GM12878 (cell line): ENCODE measurements at regions not wholly inside any gene's neighbourhood (a gene's known extent, or its start where the extent isn't known, plus 50 kb on each side); places are given as distances from the start of the nearest gene placed in this dataset.

Experiments used
- ATAC-seq: fragments of 200-7000 bp; cut with Tn5 transposase; 3 replicates; pipeline ENCODE4 v1.9.1; 2020; ENCODE audit warnings: mild to moderate bottlenecking, moderate library complexity
- BruUV-seq: library from RNA; stranded (reverse); fragments of 400-500 nt; replicated peaks from 2 replicates; lab custom pipeline; 2021; lab: Mats Ljungman, UMichigan
- CTCF ChIA-PET: fragments of 300-600 bp; sonication (Branson Sonifier 250); formaldehyde crosslinking; extraction: SDS; loops from one replicate; lab custom pipeline; 2021; ENCODE audit warnings: inconsistent platforms; lab: Yijun Ruan, JAX
- POLR2A ChIA-PET: fragments of 350-600 bp; formaldehyde crosslinking; extraction: SDS; loops from one replicate; lab custom pipeline; 2021; ENCODE audit warnings: inconsistent platforms; lab: Charles Lee
- RAD21 ChIA-PET: fragments of 300-600 bp; sonication (Branson Sonifier 250); formaldehyde crosslinking; loops from one replicate; lab custom pipeline; 2023; ENCODE audit warnings: antibody characterized with exemption; ENCODE audit not compliant: unreplicated experiment; lab: Charles Lee
- SMC1A ChIA-PET: fragments of 300-600 bp; sonication (Branson Sonifier 250); formaldehyde crosslinking; loops from one replicate; lab custom pipeline; 2023; ENCODE audit not compliant: unreplicated experiment, uncharacterized antibody; lab: Charles Lee
- DNase-seq: peaks from one replicate; pipeline ENCODE4 v3.0.0-alpha.2; 2011; ENCODE audit warnings: low read depth, low spot score
- FAIRE-seq: peaks from 3 replicates; lab custom pipeline; 2011; peaks lifted over from hg19 to GRCh38; lab: Jason Lieb, UNC
- H2AFZ ChIP-seq: 2 replicates; pipeline ENCODE4 v1.6.0; 2011; ENCODE audit warnings: low read depth, low read length, control low read depth; ENCODE audit not compliant: control insufficient read depth
- H3K27ac ChIP-seq: 2 replicates; pipeline ENCODE4 v1.5.1; 2011; ENCODE audit warnings: control low read depth; ENCODE audit not compliant: control insufficient read depth, insufficient read depth
- H3K27me3 ChIP-seq, 2 experiments: replicated peaks in 1 of 2; 2 replicates each; pipeline versions ENCODE4 v1.6.0 to v1.6.1; 2011; ENCODE audit warnings: low read length in 1 of 2; ENCODE audit not compliant: control insufficient read depth in 2 of 2, insufficient read depth in 2 of 2
- H3K36me3 ChIP-seq, 2 experiments: 2 replicates each; pipeline ENCODE4 v1.5.1; 2011; ENCODE audit warnings: low read length in 1 of 2; ENCODE audit not compliant: control insufficient read depth in 2 of 2, insufficient read depth in 2 of 2
- H3K4me1 ChIP-seq: 2 replicates; pipeline ENCODE4 v1.6.1; 2011; ENCODE audit warnings: mild to moderate bottlenecking, low read length, moderate library complexity, mixed read lengths; ENCODE audit not compliant: control insufficient read depth, insufficient read depth
- H3K4me2 ChIP-seq: 2 replicates; pipeline ENCODE4 v1.6.0; 2011; ENCODE audit warnings: control low read depth; ENCODE audit not compliant: control insufficient read depth, insufficient read depth
- H3K4me3 ChIP-seq: fragments of 200-600 bp; sonication (generic); 2 replicates; pipeline ENCODE4 v1.5.1; 2016
- H3K79me2 ChIP-seq: 2 replicates; pipeline ENCODE4 v1.6.0; 2011; ENCODE audit warnings: low read length; ENCODE audit not compliant: control insufficient read depth, insufficient read depth
- H3K9ac ChIP-seq: 2 replicates; pipeline ENCODE4 v1.8.0; 2011; ENCODE audit warnings: low read length, control low read depth, mixed read lengths; ENCODE audit not compliant: control insufficient read depth, insufficient read depth
- H3K9me3 ChIP-seq: replicated peaks from 3 replicates; pipeline ENCODE4 v1.5.1; 2011; ENCODE audit warnings: mild to moderate bottlenecking, low read length; ENCODE audit not compliant: control insufficient read depth, insufficient read depth
- H4K20me1 ChIP-seq: 2 replicates; pipeline ENCODE4 v1.6.0; 2011; ENCODE audit not compliant: control insufficient read depth, insufficient read depth
- BCL11A ChIP-seq: IDR thresholded peaks from 2 replicates; pipeline ENCODE4 v1.6.1; 2011; ENCODE audit warnings: low read depth, low read length
- CEBPZ ChIP-seq: fragments of 150-350 bp; IDR thresholded peaks from 2 replicates; pipeline ENCODE4 v1.6.1; 2016; ENCODE audit warnings: low read depth, low read length
- MEF2B ChIP-seq: fragments of 450-650 bp; IDR thresholded peaks from 2 replicates; pipeline ENCODE4 v1.6.1; 2018; ENCODE audit warnings: mild to moderate bottlenecking, moderate library complexity; ENCODE audit not compliant: partially characterized antibody, poor library complexity, severe bottlenecking
- NR2F1 ChIP-seq: fragments of 450-650 bp; conservative IDR thresholded peaks from 2 replicates; pipeline ENCODE4 v1.6.1; 2017; ENCODE audit warnings: mild to moderate bottlenecking
- SIN3A ChIP-seq: IDR thresholded peaks from 2 replicates; pipeline ENCODE4 v1.6.1; 2012; ENCODE audit warnings: low read depth, low read length, improper control_type of control experiment
- TBL1XR1 ChIP-seq: IDR thresholded peaks from 2 replicates; pipeline ENCODE4 v1.6.1; 2012; ENCODE audit warnings: low read depth, low read length, improper control_type of control experiment
- ZBED1 ChIP-seq: IDR thresholded peaks from 2 replicates; pipeline ENCODE4 v1.6.1; 2016; ENCODE audit warnings: borderline replicate concordance
- WGBS: methylation state at CpG from one replicate; pipeline ENCODE4 v1.1.6; 2016; ENCODE audit warnings: low lambda C conversion rate; ENCODE audit not compliant: insufficient replicate concordance, insufficient coverage; ENCODE audit errors: missing lambda C conversion rate; 5-methylcytosine and 5-hydroxymethylcytosine counted together
- in situ Hi-C: fragments of 300-500 bp; cut with MboI; formaldehyde crosslinking; loops from 9 replicates; pipeline ENCODE4 v1.14.3; 2018; ENCODE audit warnings: mixed read lengths
- intact Hi-C: fragments of 100-400 bp; cut with micrococcal nuclease; formaldehyde crosslinking; loops from one replicate; pipeline ENCODE4 v1.14.2; 2022; ENCODE audit not compliant: unreplicated experiment

DNA sequence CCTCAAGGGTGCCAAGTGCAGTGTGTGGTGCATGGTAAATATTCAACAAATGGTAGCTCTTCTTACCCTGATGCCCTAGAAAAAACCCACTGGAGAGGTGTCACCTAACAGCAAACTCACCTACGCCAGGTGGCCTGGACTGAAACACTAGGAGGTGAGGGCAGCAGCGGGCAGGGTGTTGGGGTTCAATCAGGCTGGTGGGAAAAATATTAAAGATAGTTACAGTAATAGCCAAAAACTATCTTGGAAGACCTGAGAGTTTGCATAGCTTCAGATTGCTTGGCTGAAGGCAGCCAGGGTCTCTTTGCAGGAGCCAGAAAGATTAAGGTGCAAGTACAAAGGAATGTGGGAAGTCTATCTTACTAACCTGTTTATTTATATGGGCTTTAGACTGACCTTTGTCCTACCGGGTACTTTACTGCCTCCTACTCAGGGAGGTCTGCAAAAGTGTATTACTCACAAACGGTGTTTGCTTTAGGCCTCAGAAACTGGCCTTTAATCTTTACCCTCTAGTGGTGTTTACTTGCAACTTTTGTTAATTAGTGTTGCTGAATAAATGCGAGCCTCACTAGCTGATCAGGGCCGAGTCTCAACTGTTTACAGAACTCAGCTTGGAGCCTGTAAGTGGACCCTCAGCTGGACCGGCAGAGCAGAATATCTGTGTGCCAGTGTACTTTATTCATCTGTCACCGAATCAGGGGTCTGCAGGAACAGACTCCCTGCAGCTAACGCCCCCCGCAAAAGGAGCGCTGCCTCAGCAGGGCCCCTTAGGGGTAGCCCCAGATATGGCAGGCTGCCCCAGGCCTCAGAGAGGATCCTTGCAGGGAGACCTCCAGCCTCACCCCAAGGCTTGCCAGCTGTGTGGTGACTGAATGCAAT is 63.9 kb downstream of the SYF2 start:
- in situ Hi-C loops = no loop called here
- TF ChIP-seq ZBED1 (no peak), CEBPZ (no peak), SIN3A (no peak), TBL1XR1 (no peak), NR2F1 (peak; percentile 26; the same call in 1 of the 2 replicates), BCL11A (no peak), MEF2B (no peak)
- H3K27me3 ChIP-seq = no peaks in the 10 kb centered on the region; a peak in 1 of 4 replicates
- ChIA-PET CTCF (interaction anchor here (0.8 to 2.0 kb wide), 3 partner anchors 20 to 68 kb away, joined by 3 to 5 read pairs (median 5); no protein-coding TSS in a partner anchor), POLR2A (interaction anchor here (0.6 to 1.1 kb wide), 2 partner anchors 12 to 1345 kb away, joined by 3 read pairs; no protein-coding TSS in a partner anchor), RAD21 (interaction anchor here (0.6 kb wide), 1 partner anchor 398 kb away, joined by 3 read pairs; no protein-coding TSS in a partner anchor), SMC1A (interaction anchor here (0.8 to 1.6 kb wide), 2 partner anchors 9 to 29 kb away, joined by 3 read pairs; no protein-coding TSS in a partner anchor)
- intact Hi-C loops = no loop called here
- no peak overlapping the region for H3K4me2 ChIP-seq
- FAIRE-seq = no peak
- H3K27ac ChIP-seq = no peak overlapping the region
- H3K9ac ChIP-seq = no peak overlapping the region
- no peaks in the 10 kb centered on the region for H4K20me1 ChIP-seq
- no peak overlapping the region for H3K4me3 ChIP-seq
- H2AFZ ChIP-seq = no peak overlapping the region
- H3K4me1 ChIP-seq = no peaks in the 10 kb centered on the region
- BruUV-seq = no TSS peak
- ATAC-seq = no peak; the same call in 2 of the 3 replicates
- no peaks in the 10 kb centered on the region for H3K9me3 ChIP-seq
- H3K79me2 ChIP-seq = no peaks in the 10 kb centered on the region
- no peak for DNase-seq
- 50% methylated on average over 11 of the region's 11 CpGs for WGBS
- H3K36me3 ChIP-seq = no peaks in the 10 kb centered on the region
